ENCODE measurements at regions not wholly inside any gene's neighbourhood (a gene's known extent, or its start where the extent isn't known, plus 50 kb on each side); places are given as distances from the start of the nearest gene placed in this dataset.

GRCh38 chr3:132159145-132159544, 124.3 kb upstream of the CPNE4 start:
- ATAC-seq = no peak
- TF ChIP-seq HEYL (CRISPR knock-in tag; IDR thresholded peaks at IDR 0.05) = no peak
- TF ChIP-seq FOSL2 (IDR thresholded peaks at IDR 0.05) = no peak
- no peak for TF ChIP-seq FOSL2 (CRISPR knock-in tag; IDR thresholded peaks at IDR 0.05)
- no peak for TF ChIP-seq PBX3 (IDR thresholded peaks at IDR 0.05)
- no peak for TF ChIP-seq RFX5 (IDR thresholded peaks at IDR 0.05)
- TF ChIP-seq JUNB (IDR thresholded peaks at IDR 0.05) = no peak
- TF ChIP-seq TP53 (CRISPR knock-in tag; IDR thresholded peaks at IDR 0.05) = no peak
- TF ChIP-seq CBX2 (IDR thresholded peaks at IDR 0.05; ENCODE audit: borderline replicate concordance, low read depth) = no peak
- no peak for TF ChIP-seq ZC3H11A (IDR thresholded peaks at IDR 0.05)
- no peak for TF ChIP-seq POLR2AphosphoS2 (conservative IDR thresholded peaks at IDR 0.05; ENCODE audit: low read length)
- no peak for TF ChIP-seq REST (IDR thresholded peaks at IDR 0.05)
- no peak for TF ChIP-seq HMGXB4 (CRISPR knock-in tag; IDR thresholded peaks at IDR 0.05; ENCODE audit: borderline replicate concordance)
- CTCF ChIA-PET = interaction anchor here (1.0 to 1.8 kb wide), 2 partner anchors 120 to 124 kb away, joined by 4 to 8 read pairs; partner anchors contain the start of gene CPNE4
- Histone ChIP-seq H3K4me2 (no peak overlapping the region), H3K9me3 (no peaks in the 10 kb centered on the region), H3K27ac (no peak overlapping the region), H3K4me1 (peaks cover 6% of the 10 kb centered on the region), H3K4me3 (no peak overlapping the region)
- POLR2A ChIA-PET = no interaction called here
- FAIRE-seq = no peak
- WGBS (ENCODE audit: missing lambda C conversion rate) = 93% methylated on average over 2 of the region's 2 CpGs
- no peak for DNase-seq (ENCODE audit: low read depth in 1 of 2, low spot score in 1 of 2)

DNA sequence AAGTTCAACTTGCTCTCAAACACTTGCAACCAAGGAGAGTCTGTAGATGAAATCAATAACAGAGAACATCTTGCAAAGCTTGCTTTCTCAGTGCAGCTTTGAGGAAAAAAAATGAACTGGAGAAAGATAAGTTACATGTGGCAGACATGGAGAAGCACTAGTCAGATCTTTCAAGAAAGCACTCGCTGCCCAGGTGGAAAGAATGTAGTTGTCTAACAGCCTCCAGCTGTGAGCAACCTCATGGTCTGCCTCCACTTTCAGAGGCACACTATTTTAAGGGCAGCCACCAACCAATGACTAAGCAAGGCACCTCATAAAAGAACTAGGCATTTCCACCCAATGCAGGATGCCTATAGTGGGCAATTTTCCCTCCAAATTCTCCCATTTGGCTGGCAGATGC, 125.4 kb upstream of the CPNE4 start:
- TF ChIP-seq TFCP2L1 (CRISPR knock-in tag; IDR thresholded peaks at IDR 0.05) (no peak), POLR2A (IDR thresholded peaks at IDR 0.05; ENCODE audit: low read length) (no peak), NPAS2 (CRISPR knock-in tag; IDR thresholded peaks at IDR 0.05; ENCODE audit: borderline replicate concordance) (no peak), SREBF2 (IDR thresholded peaks at IDR 0.05) (no peak), NFE2L2 (conservative IDR thresholded peaks at IDR 0.05; ENCODE audit: low read length) (no peak), EP300 (IDR thresholded peaks at IDR 0.05) (no peak)
- TF ChIP-seq, protein P1, sequence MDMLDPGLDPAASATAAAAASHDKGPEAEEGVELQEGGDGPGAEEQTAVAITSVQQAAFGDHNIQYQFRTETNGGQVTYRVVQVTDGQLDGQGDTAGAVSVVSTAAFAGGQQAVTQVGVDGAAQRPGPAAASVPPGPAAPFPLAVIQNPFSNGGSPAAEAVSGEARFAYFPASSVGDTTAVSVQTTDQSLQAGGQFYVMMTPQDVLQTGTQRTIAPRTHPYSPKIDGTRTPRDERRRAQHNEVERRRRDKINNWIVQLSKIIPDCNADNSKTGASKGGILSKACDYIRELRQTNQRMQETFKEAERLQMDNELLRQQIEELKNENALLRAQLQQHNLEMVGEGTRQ (IDR thresholded peaks at IDR 0.05) = no peak
- Histone ChIP-seq H3K9me3 (no peaks in the 10 kb centered on the region), H3K4me3 (no peak overlapping the region), H3K4me2 (no peak overlapping the region), H3K4me1 (peaks cover 15% of the 10 kb centered on the region), H3K27ac (peak overlapping the region in 1 of 2 experiments; percentile 26; a peak in 1 of 6 replicates)
- no peak for DNase-seq (ENCODE audit: low read depth in 1 of 2, low spot score in 1 of 2)
- no peak for ATAC-seq
- ChIA-PET POLR2A (no interaction called here), CTCF (interaction anchor here (1.0 to 1.9 kb wide), 4 partner anchors 20 to 125 kb away, joined by 3 to 8 read pairs (median 4); partner anchors contain the start of gene CPNE4)
- WGBS (ENCODE audit: missing lambda C conversion rate) = 86% methylated on average over 1 of the region's 1 CpG
- FAIRE-seq = no peak

Data from A549 (cell line).